Occipital lobe (tissue), 1 donor: ENCODE measurements at regions not wholly inside any gene's neighbourhood (a gene's known extent, or its start where the extent isn't known, plus 50 kb on each side); places are given as distances from the start of the nearest gene placed in this dataset.

Experiments used
- DNase-seq: peaks from one replicate; lab custom pipeline; 2025; lab: John Stamatoyannopoulos, UW

DNA sequence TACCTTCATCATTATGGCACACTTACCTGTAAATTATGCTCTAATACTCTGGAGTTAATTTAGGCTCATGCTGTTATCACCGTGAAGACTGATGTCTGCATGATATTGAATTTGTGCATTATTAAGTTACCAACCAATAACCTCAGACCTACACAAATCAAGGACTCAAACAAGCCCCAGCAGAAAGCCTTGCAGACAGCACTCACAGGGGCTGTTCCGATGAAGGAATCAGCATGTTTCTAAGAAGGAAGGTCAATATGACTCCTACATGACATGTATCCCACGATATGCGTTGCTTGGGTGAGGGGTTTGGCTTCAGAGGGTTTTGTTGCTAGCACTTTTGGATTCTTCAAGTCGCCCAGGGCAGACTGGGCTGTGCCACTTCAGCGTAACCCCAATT, 1071.2 kb upstream of the SLC10A2 start:
- no peak for DNase-seq

DNA sequence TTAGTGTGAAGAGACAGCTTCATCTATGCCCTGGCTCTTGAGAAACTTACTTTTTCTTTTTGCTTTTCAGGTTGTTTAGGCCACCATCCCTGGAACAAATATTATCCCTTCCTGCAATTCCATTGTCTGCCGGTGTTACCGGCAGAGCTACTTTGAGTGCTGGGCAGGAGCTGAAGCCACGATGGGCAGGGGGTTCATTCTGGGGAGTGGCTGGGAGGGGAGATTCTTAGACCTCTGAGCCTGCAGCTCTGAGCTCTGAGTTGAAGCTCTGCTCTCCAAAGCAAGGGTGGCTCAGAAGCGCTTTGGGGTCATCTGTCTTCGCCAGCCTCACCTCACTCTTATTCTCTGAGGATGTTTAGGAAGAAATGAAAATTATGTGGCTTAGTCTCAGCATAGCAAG, 1066.6 kb upstream of the SLC10A2 start:
- DNase-seq = no peak

- DNase-seq = no peak
Observed at GRCh38 chr13:104114101-104114500, 1047.9 kb upstream of the SLC10A2 start.

DNA sequence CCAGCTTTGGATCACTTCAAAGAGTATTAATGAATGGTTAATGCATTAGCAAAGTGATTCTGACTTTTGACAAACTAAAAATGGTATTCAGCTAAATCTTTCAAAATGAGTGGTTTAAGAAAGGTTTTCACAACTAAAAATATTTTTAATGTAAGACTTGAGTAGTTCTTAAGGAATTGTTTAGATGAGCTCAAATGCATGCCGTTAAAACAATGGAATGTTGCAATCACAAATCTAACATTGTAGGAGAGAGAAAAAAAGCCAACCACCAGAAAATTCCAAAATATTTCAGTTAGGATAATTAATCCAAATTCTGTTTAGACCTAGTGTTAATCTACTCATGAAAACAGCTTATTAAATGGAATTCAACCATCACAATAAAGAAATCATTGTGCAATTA, 1044.8 kb upstream of the SLC10A2 start:
- DNase-seq = no peak

DNA sequence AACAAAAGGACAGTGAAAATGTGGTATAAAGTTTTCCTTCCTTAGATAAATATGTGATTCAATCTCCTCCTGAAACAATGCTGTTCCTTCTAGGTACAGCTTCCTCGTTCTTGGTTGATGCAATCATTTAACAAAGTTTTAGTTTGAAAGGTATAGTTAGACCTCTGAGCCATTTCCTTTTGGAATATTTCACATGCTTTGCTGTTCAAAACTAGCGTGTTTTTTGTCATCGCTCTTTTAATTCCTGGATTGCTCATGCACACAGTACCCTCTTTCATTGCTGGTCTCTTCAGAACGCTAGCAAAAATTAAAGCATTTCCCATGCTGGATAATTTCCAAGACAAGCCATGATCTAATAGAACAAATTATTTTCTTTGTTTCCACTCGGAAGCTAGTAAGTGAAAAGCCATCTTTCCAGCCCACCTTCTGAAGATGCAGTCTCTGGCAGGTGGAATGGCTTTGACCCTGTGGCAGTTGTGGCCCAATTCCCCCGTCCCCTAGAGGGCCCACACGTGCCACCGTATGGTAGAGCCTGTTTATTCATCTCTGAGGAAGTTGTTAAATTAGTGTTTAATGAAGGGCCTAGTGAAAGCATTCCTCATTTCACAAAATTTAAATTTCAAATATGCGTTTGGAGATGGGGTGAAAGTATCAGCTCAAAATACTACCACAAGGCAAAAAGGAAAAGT, 1040.6 kb upstream of the SLC10A2 start:
- DNase-seq = no peak

DNA sequence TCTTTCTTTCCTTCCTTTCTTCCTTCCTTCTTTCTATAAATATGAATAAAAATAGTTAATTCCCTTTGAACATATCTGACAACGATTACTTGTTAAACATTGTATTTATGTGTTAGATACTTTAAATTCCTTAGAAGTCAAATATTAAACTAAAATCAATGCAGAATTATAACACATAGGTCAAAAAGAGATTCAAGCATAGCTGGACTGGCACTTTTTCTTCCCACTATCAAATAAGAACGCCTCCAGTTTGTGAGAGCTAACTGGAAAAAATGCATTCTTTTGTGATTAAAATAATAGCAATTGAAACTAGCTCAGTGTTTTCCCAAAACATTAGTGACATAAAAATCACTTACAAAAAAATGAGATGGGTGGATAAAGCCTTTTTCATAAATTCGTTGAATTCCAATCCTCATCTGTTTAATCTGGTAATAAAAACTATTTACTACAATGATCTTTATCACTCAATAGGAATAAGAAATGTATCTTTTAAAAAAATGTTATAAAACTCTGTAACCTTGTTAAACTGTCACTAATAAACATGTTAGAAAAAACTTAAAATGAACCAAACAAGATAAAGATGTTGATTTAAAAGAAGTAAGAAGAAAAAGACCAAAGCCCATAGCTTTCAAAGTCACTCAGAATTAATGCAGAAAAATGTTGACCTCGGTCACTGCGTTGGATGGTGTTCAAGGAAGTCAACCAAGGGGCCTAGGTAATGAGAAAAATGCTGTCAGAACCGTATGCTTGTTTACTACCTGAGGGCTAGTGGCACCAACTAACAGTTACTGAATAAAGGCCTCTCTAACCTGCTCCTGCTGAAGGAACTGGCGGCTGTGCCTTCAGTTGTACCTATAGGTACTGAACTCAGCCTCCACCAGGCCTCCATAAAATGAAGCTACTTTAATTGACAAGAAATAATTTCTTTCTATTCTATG, 1039.5 kb upstream of the SLC10A2 start:
- no peak for DNase-seq

DNA sequence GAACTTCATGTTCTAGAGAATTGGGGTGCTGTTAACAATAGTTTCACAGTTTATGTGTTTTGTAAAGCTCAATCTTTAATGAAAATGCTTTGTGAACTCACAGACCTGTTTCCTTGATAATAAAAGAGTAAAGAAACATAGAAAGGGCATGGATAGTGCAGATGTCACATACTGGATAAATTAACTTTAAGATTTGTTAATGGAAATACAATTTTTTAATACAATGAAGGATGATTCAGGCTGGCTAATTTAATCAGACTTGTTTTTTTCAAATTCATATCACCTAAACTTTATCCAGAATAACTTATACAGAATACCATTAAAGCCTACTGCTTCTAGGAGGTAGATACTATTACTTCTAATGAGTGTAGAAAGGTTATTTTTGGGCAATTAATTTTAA, 1033.5 kb upstream of the SLC10A2 start:
- DNase-seq = no peak

DNA sequence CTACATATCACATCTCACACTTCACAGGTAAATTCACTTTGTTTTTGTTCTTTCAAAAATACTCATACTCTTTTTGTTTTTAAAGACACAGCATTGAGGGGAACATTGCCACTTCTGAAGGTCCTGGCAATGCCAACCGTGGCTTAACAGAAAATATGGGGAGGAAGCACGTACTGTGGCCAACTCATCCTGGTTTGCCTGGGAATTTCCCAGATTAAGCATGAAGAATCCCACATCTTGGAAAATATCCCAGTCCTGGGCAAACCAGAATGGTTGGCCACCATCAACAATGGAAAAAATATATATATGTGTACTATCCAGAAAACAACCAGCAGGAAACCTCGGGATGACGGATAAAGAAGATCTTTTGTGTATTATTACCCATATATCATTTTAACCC, 1032.2 kb upstream of the SLC10A2 start:
- no peak for DNase-seq

DNA sequence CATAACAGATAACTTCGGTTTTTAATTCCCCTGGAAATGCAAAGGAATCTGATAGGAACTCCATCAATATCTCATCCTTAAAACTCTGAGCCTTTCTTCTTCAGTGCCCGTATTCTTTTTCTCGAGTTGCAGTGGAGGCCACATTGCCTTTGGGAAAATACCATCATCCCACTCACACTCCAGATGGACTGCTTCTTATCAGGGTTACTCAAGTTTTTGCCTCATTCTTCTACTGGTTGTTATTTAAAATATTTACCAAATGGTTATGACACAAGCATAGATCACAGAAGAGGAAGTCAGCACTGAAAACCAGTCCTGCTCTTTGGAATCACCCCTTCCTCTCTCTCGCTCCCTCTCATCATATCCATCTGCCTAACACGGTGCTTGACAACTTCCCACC, 1020.5 kb upstream of the SLC10A2 start:
- DNase-seq = no peak

- no peak for DNase-seq
Observed at GRCh38 chr13:104086210-104086609, 1020.0 kb upstream of the SLC10A2 start.

DNA sequence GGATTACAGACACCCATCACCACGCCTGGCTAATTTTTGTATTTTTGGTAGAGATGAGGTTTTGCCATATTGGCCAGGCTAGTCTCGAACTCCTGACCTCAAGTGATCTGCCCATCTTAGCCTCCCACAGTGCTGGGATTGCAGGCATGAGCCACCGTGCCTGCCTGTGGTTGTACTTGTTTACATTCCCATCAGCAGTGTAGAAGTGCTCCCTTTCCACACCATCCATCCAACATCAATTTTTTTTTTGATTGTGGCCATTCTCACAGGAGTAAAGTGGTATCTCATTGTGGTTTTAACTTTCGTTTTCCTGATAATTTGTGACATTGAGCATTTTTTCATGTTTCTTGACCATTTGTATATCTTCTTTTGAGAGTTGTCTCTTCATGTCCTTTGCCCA, 1019.4 kb upstream of the SLC10A2 start:
- no peak for DNase-seq

DNA sequence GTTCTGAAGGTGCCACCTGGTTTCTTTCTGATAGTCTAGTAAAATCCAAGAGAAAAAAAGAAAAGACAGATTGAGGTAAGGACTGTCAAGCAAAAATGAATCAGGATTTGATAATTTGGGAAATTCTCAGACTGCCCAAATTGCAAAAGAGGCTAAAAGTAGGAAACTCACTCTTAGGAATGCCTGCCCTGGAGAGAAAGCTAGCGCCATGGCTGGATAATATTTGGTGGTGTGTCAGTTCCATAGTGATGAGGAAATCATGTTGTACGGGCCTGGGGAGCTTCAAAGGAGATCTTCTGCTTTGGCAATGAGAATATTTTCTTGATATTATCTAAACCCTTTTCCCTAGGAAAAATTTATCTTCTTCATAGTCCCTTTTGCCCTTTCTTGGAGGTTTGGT, 1008.1 kb upstream of the SLC10A2 start:
- no peak for DNase-seq

- no peak for DNase-seq
Observed at GRCh38 chr13:104071806-104072205, 1005.6 kb upstream of the SLC10A2 start.

- no peak for DNase-seq
Observed at GRCh38 chr13:104065328-104065727, 999.1 kb upstream of the SLC10A2 start.

DNA sequence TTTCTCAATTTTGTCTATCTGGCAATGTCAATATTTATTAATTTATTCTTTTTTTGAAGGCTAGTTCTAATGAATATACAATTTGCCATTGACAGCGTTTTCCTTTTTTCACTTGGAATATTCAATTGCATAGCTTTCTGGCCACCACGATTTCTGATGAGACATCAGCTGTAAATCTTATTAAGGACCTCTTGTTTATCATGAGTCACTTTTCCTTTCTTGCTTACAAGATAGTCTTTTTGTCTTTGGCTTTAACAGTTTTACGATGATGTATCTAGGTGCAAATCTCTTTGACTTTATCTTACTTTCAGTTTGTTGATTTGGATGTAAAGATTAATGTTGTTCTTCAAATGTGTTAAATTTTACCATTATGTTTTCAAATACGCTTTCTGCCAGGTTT, 991.6 kb upstream of the SLC10A2 start:
- DNase-seq = no peak

DNA sequence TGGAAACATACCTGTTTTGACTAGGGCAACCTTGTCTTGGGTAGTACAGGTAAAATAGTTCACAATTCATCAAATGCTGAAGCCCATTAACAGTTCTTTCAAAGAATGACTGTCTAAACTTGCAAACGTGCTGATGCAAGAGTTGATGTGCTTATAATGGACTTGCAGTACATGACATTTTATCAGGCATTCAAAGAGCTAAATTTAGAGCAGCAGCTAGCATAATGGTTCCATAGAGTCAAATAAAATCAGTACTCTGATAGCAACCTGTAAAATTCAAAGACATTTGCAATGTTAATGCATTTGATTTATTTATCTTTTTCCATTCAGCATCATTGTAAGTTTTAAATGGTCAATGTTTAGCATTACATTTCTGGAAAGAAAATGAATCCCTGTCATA, 979.7 kb upstream of the SLC10A2 start:
- no peak for DNase-seq

DNA sequence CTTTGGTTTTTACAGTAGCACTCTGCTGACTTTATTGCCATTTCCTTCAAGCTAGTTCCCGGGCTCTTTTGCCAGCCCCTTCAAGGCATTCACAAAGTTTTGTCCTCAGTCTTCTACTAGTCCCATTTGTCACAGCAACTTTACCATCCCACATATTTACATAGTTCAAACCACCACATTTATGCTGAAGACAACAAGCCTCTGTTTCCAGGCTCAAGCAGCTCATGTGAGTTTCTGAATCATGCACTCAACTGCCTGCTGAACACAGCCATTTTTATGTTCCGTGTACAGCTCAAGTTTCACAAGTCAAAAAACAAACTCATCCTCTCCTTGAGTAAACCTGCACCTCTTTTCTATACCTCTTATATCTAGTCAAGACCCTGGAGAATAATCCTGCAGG, 977.0 kb upstream of the SLC10A2 start:
- no peak for DNase-seq

- no peak for DNase-seq
Observed at GRCh38 chr13:104034891-104035290, 968.7 kb upstream of the SLC10A2 start.

DNA sequence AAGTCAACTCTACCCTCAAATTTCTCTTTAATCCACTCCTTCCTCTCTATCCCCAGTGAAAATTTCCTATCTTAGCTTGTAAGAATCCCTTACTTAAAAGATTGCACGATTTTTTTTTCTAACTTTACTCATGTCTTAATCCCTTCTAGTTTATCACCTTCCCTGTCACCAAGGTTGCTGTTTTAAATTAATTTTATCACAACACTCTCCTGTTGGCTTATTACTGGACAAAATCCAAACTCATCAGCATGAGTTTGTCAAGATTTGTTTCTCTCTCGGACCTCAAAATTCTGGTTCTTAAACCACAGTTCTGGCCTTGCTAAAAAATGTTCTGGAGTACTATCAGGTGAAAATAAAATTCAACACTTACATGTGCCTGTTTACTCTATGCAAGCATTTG, 959.1 kb upstream of the SLC10A2 start:
- no peak for DNase-seq

- DNase-seq = no peak
Observed at GRCh38 chr13:104024416-104025170, 958.4 kb upstream of the SLC10A2 start.

DNA sequence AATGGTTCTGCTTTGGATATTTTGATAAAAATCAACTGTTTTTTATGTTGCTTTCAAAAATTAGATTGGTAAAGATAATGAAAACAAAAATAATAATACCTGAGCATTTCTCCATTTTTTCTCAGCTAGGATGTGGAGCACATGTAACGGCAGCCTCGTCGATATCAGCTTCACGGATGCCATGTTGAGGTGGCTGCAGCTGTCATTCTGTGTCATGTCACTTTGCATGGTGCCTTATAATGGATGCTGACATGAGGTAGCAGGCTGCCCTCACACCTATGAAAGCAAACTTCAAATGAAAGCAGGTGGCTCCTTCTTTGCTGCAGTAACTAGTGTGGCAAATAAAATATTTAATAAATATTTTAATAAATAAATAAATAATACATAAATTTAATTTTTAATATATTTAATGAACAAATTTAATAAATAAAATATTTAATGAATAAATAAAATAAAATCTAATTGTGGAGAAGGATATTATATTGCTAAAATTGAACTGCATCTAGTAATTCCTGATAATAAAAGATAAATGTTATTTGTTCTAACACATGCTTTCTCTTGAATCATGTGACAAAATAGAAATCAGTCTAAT, 955.7 kb upstream of the SLC10A2 start:
- no peak for DNase-seq

DNA sequence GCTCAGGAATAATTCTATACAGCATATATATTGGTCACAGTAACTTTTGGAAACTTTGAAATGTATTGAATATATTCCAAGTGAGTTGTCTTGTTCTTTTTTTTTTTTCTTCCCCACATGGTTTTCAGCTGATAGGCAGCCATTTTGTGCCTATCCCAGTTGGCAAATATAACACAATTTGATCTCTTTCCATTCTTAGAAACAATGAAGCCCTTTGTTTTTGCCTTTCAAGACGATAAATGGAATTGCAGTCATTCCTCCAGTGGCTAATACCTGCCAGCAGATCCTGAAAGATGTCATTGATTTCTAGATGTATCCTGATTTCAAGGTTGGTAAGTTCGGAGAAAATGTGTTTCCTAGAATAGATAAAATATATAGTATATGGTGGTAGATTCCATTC, 951.1 kb upstream of the SLC10A2 start:
- no peak for DNase-seq
